Activated CD4-positive, CD25-positive, alpha-beta regulatory T cell treated with anti-CD3 and anti-CD28 coated beads, Interleukin-2, amount 50 U/mL, for 72 hours (primary cell): ENCODE measurements at regions not wholly inside any gene's neighbourhood (a gene's known extent, or its start where the extent isn't known, plus 50 kb on each side); places are given as distances from the start of the nearest gene placed in this dataset.

Experiments used
- DNase-seq: peaks from one replicate; pipeline ENCODE4 v3.0.0; 2021

GRCh38 chr6:18675881-18676280, 288.7 kb downstream of the RNF144B start:
- DNase-seq, result no peak

DNA sequence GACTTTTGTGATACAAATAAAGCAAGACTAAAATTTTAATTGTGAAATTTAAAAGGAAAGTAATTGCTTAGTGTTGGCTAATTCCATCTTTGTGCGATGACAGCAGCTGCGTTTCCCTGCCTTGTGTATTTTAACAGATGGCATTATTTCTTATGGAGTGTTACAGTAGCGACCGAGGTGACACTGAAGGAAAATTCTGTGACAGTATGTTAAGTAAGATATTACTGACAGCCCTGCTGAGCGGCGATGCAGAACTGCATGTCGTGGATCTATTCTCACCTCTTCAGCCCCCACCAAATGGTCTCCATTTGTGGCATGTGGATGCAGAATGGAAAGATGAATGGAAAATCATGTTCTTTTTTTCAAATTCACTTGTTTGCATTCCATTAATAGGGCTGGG, 289.4 kb downstream of the RNF144B start:
- no peak for DNase-seq

DNA sequence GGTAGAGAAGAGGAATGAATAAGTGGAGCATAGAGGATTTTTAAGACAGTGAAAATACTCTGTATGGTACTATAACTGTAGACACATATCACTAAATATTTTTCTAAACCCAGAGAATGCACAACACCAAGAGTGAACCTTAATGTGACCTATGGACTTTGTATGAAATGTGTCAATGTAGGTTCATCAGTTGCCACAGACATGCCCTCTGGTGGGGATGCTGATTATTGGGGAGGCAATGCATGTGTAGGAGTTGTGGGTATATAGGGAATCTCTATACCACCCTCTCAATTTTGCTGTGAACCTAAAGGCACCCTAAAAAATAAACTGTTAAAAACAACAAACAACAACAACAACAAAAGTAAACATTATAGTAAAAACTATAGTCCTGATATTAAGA, 293.7 kb downstream of the RNF144B start:
- no peak for DNase-seq

GRCh38 chr6:18681832-18682503, 294.8 kb downstream of the RNF144B start:
- DNase-seq, result no peak

DNA sequence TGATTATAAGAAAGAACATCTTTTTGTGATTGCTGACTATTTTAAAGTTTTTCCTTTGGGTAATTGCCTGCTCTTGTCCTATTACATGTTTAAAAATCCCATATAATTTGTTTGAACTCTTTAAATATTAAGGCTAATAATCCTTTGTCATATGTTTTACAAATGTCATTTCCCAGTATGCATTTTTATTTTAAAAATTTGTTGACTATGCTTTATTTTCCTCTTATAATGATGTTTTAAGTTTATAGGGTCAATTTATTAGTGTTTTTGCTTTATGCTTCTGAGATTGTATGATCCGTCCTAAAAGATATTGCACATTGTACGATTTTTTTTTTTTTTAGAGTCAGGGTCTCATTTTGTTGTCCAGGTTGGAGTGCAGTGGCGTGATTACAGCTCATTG, 297.2 kb downstream of the RNF144B start:
- no peak for DNase-seq

DNA sequence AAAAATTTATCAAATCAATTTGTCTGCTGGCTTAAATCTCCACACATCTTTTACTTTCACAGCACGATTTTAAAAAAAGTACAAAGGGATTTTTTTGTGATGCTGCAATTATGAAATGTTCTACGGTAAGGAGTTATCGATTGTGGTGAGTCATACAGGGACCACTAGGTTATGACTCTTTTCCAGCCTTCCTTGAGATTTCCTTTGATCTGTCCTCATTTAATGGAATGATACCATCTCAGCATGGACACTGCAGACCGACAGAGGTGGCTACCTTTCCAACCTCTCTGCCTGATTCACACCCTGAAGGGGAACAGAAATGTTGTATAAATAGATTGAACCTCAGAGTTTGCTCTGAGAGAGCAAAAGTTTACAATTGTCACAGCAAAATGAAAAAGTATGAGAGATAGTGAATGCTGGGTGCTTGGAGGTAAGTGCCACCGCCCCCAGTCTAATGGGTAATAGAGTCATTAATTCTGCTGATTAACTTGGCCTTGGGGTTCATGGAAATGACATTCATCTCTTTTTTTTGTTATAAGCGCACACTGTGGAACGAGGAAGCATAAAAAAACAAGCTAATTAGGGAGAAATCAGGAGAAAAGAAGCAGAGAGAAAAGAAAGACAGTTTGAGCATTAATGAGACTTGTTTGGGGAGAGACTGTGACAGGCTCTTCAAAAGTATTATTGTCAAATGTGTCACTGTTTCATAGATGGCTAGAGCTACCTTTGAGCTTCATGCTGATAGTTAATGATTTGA, 306.0 kb downstream of the RNF144B start:
- DNase-seq, result no peak

- no peak for DNase-seq
These were observed 306.7 kb downstream of the RNF144B start for GRCh38 chr6:18693881-18694280.

GRCh38 chr6:18703546-18703945, 316.4 kb downstream of the RNF144B start:
- DNase-seq, result no peak

GRCh38 chr6:18707714-18708439, 320.7 kb downstream of the RNF144B start:
- no peak for DNase-seq

- DNase-seq, result no peak
These were observed 325.4 kb downstream of the RNF144B start for GRCh38 chr6:18712595-18712994.

DNA sequence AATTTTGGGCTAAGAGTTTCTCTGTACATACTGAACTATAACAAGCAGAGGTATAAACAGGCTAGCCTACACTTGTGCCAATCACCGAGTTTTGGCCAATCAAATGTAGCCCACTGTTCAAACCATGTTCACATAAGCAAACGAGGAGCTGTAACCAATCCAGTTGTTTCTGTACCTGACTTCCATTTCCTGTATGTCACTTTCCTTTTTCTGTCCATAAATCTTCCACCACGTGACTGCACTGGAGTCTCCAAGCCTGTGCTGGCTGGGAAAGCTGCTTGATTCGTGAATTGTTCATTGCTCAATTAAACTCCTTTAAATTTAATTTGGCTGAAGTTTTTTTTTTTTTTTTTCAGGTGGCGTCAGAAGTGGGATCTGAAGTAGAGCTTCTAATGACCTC, 332.9 kb downstream of the RNF144B start:
- no peak for DNase-seq

DNA sequence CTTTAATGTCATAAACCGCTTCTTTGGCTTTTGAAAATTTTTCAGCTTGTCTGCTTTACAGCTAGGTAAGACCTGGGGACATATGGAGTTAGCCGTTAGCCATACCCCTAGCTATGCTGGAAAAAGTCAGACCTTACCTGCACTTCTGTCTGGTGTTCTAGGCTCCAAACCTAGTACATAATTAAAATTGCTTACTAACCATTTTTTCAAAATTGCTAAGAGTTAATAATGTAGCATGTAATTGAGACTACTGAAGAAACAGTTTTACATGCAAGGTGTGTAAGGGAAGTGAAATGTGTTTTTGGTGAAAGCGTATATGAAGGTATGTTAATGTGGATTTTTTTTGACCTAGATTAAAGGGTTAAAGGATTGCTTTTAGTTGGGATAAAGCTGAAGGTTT, 336.9 kb downstream of the RNF144B start:
- no peak for DNase-seq

DNA sequence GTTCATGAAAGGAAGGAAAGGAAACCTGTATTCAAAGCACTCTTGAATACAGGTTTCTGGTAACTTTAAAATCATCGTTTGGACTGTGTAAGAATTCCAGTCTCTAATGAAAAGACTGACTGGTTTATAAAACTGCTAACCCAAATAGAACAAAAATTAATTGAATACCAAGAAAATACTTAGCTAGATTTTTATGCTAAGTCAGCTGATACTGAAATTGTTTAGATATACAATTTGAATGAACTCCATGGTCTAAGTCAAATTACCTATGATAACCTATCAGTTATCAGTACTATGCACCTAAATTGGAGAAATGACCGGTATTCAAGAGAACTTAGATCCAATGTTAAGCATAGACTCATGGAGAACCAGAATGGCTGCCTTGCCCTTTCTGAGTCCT, 338.3 kb downstream of the RNF144B start:
- no peak for DNase-seq

DNA sequence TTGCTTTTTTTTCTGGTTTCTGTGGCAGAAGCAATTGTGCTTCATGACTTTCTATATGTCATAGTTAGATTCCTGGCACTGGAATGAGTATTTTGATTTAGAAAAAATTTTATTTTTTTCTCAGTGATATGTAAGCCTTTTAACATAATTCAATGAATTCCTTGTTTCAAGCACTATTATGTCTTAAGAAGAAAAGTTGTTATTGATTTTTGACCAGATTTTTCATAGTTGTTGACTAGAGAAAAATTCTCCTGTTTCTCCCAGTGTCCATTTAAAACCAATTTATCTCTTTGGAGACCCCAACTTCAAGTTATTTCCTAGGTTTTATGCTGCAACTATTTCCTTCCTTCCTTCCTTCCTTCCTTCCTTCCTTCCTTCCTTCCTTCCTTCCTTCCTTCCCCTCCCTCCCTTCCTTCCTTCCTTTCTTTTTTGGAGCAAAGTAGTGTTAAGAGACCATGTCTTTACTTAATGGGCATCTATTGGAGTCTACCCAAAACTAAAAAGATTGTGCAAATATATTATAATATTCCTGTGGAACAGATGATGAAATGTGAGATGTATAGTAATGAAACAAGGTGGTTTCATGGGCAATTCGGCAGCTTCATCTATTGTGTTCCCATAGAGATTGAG, 346.9 kb downstream of the RNF144B start:
- no peak for DNase-seq

- DNase-seq, result no peak
These were observed 354.6 kb downstream of the RNF144B start for GRCh38 chr6:18741741-18742140.

DNA sequence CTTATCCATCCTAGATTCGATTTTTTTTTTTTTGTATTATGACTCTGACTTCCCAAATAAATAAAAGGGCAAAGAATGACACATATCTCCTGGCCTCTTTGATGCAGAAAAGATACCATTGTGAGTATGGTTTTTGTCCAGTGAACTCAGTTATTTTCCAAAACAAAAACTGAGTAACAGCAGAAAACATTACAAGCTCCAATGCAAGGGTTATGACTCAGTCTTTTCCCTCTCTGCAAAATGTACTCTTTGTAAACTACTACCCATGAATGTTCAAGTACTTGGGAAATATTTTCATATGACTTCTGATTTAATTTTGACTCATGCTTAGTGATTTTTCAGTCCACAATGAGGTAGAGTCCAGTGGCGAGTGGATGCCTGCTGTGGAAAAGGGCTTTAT, 355.3 kb downstream of the RNF144B start:
- no peak for DNase-seq

GRCh38 chr6:18746727-18747126, 359.6 kb downstream of the RNF144B start:
- no peak for DNase-seq

- DNase-seq, result no peak
These were observed 361.2 kb downstream of the RNF144B start for GRCh38 chr6:18748314-18748713.

- DNase-seq, result no peak
These were observed 365.3 kb downstream of the RNF144B start for GRCh38 chr6:18752278-18753068.

DNA sequence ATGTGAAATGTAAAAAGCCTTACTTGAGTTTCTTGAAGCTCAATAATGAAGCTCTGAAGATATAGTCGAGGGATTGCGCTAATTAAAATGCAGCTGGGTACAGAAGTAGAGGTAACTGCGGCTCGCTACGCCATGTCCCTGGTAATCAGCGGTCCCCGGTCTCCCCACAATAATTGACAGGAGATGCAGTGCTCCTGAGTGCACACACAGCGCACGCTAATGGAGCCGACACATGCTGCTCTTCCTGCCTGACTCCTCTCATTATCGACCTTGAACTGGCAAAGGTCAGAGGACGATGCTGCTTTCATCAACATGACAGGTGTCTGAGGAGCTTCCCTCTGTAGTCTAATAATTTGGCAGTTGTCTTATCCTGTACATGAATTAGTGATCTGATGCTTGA, 365.9 kb downstream of the RNF144B start:
- no peak for DNase-seq

DNA sequence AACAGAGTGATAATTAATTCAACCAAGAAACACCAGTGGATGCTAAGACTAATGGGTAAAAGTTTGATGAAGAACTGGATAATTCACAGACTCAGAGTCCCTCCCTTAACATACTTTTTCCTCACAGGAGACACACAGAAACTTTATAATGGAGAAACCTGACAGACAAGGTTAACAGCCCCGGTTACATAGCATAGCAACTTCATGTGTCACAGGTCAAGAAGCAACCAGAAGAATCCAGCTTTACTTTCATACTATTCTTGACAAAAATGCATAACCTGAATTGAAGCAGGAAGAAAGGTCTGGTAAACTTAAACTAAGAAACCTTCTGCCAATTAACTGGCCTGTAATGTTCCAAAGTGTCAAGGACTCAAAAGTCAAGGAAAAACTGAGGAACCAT, 375.9 kb downstream of the RNF144B start:
- no peak for DNase-seq

DNA sequence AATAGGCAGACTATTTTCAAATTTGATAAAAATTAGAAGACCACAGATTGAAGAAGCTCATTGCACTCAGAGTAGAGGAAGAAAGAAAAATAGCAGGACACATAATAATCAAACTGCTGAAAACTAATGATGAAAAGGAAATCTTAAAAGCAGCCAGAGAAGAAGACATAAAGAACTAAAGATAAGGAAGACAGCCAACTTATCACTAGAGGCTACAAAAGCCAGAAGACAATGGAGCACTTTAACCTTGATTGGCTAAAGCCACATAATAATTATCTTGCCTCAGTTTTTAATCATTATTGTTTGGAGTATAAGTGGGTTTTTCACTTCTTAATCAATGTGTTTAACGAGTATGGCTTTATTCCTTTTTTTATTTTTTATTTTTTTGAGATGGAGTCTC, 397.6 kb downstream of the RNF144B start:
- DNase-seq, result no peak
